ENCODE measurements at regions not wholly inside any gene's neighbourhood (a gene's known extent, or its start where the extent isn't known, plus 50 kb on each side); places are given as distances from the start of the nearest gene placed in this dataset.

DNA sequence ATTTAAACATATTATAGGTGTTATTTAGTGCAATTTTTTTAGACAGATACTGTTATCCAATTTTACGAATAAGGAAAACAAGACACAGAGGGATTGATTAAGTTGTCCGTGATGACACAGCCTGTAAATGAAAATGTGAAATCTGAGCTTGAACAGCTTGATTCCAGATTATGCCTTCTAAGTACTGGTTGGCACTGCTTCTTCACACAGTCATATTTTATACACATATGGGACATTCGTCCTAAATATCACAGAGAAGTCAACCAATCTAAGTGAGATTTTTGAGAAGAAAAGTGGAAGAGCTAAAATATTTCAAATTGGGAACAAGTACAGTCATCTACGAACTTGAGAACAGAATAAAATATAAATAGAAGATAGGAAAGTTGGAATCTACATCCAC is 756.3 kb downstream of the BCKDHB start:
- TF ChIP-seq GATA2 (IDR thresholded peaks at IDR 0.05; ENCODE audit: low read depth, low read length) (no peak), GATA3 (IDR thresholded peaks at IDR 0.05; ENCODE audit: low read depth, low read length) (no peak)
